SU-DHL-6 (cell line): ENCODE measurements at regions not wholly inside any gene's neighbourhood (a gene's known extent, or its start where the extent isn't known, plus 50 kb on each side); places are given as distances from the start of the nearest gene placed in this dataset.

Experiments
- EZH2phosphoT487 ChIP-seq: fragments of 200-600 bp; sonication (generic), shearing (Covaris generic); conservative IDR thresholded peaks from 2 replicates; pipeline ENCODE4 v1.6.1; 2018; ENCODE audit warnings: mild to moderate bottlenecking, antibody characterized with exemption, low read length, moderate library complexity, mixed read lengths
- TF ChIP-seq, protein P1 (sequence below): fragments of 200-600 bp; sonication (generic); IDR thresholded peaks from one replicate; pipeline ENCODE4 v1.5.1; 2017; ENCODE audit warnings: antibody characterized with exemption, mild to moderate bottlenecking, low read length, moderate library complexity; ENCODE audit not compliant: insufficient read depth, poor library complexity, severe bottlenecking

DNA sequence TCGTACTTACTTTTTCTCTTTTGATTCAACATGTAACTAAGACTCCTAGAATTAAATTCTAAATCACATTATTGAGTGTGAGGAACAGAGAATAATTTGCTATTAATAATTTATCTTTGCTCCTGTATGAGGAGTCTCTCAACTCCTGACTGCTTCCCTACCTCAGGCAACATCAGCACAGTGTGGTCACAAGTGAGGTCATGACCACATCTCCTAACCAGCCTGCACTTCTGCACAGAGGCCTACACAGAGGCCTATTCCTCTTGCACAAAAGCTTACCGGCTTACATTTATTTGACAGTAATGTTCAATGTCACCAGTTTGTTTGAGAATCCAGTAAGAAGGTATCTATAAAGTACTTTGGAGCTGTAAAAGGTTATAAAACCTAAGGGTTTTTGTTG lies 637.4 kb upstream of the MARCKS start:
- TF ChIP-seq, protein P1, sequence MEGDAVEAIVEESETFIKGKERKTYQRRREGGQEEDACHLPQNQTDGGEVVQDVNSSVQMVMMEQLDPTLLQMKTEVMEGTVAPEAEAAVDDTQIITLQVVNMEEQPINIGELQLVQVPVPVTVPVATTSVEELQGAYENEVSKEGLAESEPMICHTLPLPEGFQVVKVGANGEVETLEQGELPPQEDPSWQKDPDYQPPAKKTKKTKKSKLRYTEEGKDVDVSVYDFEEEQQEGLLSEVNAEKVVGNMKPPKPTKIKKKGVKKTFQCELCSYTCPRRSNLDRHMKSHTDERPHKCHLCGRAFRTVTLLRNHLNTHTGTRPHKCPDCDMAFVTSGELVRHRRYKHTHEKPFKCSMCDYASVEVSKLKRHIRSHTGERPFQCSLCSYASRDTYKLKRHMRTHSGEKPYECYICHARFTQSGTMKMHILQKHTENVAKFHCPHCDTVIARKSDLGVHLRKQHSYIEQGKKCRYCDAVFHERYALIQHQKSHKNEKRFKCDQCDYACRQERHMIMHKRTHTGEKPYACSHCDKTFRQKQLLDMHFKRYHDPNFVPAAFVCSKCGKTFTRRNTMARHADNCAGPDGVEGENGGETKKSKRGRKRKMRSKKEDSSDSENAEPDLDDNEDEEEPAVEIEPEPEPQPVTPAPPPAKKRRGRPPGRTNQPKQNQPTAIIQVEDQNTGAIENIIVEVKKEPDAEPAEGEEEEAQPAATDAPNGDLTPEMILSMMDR, result no peak
- TF ChIP-seq EZH2phosphoT487, result no peak
